HUES6 (cell line): ENCODE measurements at regions not wholly inside any gene's neighbourhood (a gene's known extent, or its start where the extent isn't known, plus 50 kb on each side); places are given as distances from the start of the nearest gene placed in this dataset.

Experiments used
- H3K27ac ChIP-seq: 2 replicates; pipeline ENCODE4 v1.7.0; 2013; ENCODE audit warnings: low read depth, mild to moderate bottlenecking, low read length, inconsistent platforms
- H3K27me3 ChIP-seq: 2 replicates; pipeline ENCODE4 v1.6.1; 2013; ENCODE audit warnings: low read length; ENCODE audit not compliant: control insufficient read depth, insufficient read depth
- H3K36me3 ChIP-seq: 2 replicates; pipeline ENCODE4 v1.6.1; 2013; ENCODE audit warnings: low read length; ENCODE audit not compliant: control insufficient read depth, insufficient read depth
- H3K4me1 ChIP-seq: 2 replicates; pipeline ENCODE4 v1.6.1; 2013; ENCODE audit warnings: low read length; ENCODE audit not compliant: control insufficient read depth, insufficient read depth
- H3K4me3 ChIP-seq: 2 replicates; pipeline ENCODE4 v1.5.1; 2013; ENCODE audit warnings: low read depth, low read length
- H3K9ac ChIP-seq: one replicate; pipeline ENCODE4 v1.6.1; 2013; ENCODE audit warnings: mild to moderate bottlenecking, low read length
- H3K9me3 ChIP-seq: 2 replicates; pipeline ENCODE4 v1.6.1; 2013; ENCODE audit warnings: low read depth, low read length; ENCODE audit not compliant: control insufficient read depth, insufficient read depth

GRCh38 chr18:3391704-3392466 lies 58.1 kb upstream of the TGIF1 start:
- no peaks in the 10 kb centered on the region for H3K36me3 ChIP-seq
- H3K27ac ChIP-seq, result no peak overlapping the region
- peaks cover 37% of the 10 kb centered on the region for H3K9me3 ChIP-seq
- H3K4me1 ChIP-seq, result peaks cover 8% of the 10 kb centered on the region
- H3K4me3 ChIP-seq, result no peak overlapping the region
- H3K9ac ChIP-seq, result no peak overlapping the region
- H3K27me3 ChIP-seq, result no peaks in the 10 kb centered on the region

GRCh38 chr18:3392467-3392855 lies 57.5 kb upstream of the TGIF1 start:
- H3K27ac ChIP-seq, result no peak overlapping the region
- H3K27me3 ChIP-seq, result no peaks in the 10 kb centered on the region
- no peak overlapping the region for H3K4me3 ChIP-seq
- peaks cover 8% of the 10 kb centered on the region for H3K4me1 ChIP-seq
- H3K9me3 ChIP-seq, result peaks cover 37% of the 10 kb centered on the region
- H3K36me3 ChIP-seq, result no peaks in the 10 kb centered on the region
- H3K9ac ChIP-seq, result no peak overlapping the region

GRCh38 chr18:3394648-3395047 lies 55.3 kb upstream of the TGIF1 start:
- peaks cover 31% of the 10 kb centered on the region for H3K9me3 ChIP-seq
- no peak overlapping the region for H3K27ac ChIP-seq
- H3K4me3 ChIP-seq, result no peak overlapping the region
- H3K9ac ChIP-seq, result no peak overlapping the region
- H3K4me1 ChIP-seq, result peaks cover 8% of the 10 kb centered on the region
- no peaks in the 10 kb centered on the region for H3K36me3 ChIP-seq
- H3K27me3 ChIP-seq, result no peaks in the 10 kb centered on the region

GRCh38 chr18:3395466-3395865 lies 54.5 kb upstream of the TGIF1 start:
- Histone ChIP-seq H3K36me3 (no peaks in the 10 kb centered on the region), H3K9ac (no peak overlapping the region), H3K27ac (no peak overlapping the region), H3K4me3 (no peak overlapping the region), H3K4me1 (peaks cover 8% of the 10 kb centered on the region), H3K9me3 (peaks cover 25% of the 10 kb centered on the region), H3K27me3 (no peaks in the 10 kb centered on the region)

GRCh38 chr18:3397031-3397750 lies 52.8 kb upstream of the TGIF1 start:
- no peak overlapping the region for H3K9ac ChIP-seq
- H3K9me3 ChIP-seq, result peaks cover 22% of the 10 kb centered on the region
- H3K27me3 ChIP-seq, result no peaks in the 10 kb centered on the region
- peaks cover 7% of the 10 kb centered on the region for H3K4me1 ChIP-seq
- H3K36me3 ChIP-seq, result no peaks in the 10 kb centered on the region
- H3K4me3 ChIP-seq, result no peak overlapping the region
- H3K27ac ChIP-seq, result no peak overlapping the region

GRCh38 chr18:3397786-3398185 lies 52.2 kb upstream of the TGIF1 start:
- Histone ChIP-seq H3K9ac (no peak overlapping the region), H3K36me3 (no peaks in the 10 kb centered on the region), H3K4me3 (no peak overlapping the region), H3K27me3 (no peaks in the 10 kb centered on the region), H3K27ac (no peak overlapping the region), H3K9me3 (peaks cover 22% of the 10 kb centered on the region), H3K4me1 (peaks cover 3% of the 10 kb centered on the region; the same call in 1 of the 2 replicates)
